K562 (cell line): ENCODE measurements at regions not wholly inside any gene's neighbourhood (a gene's known extent, or its start where the extent isn't known, plus 50 kb on each side); places are given as distances from the start of the nearest gene placed in this dataset.

Experiments
- ATAC-seq: fragments of 200-7000 bp; cut with Tn5 transposase; 3 replicates; pipeline ENCODE4 v1.9.1; 2020; ENCODE audit warnings: moderate library complexity
- BruUV-seq: library from RNA; stranded (reverse); fragments of 400-500 nt; replicated peaks from 2 replicates; lab custom pipeline; 2021; lab: Mats Ljungman, UMichigan
- CTCF ChIA-PET: fragments of 300-600 bp; formaldehyde crosslinking; extraction: SDS; loops from one replicate; lab custom pipeline; 2021; ENCODE audit warnings: low intra/inter-chr PET ratio; lab: Yijun Ruan, JAX
- POLR2A ChIA-PET: fragments of 300-600, 350-650 bp; sonication (Branson Sonifier 250); formaldehyde crosslinking; extraction: SDS; loops from one replicate; lab custom pipeline; 2021; ENCODE audit warnings: antibody characterized with exemption, inconsistent platforms; lab: Yijun Ruan, JAX
- DNase-seq, 4 experiments: peaks; one replicate each; pipeline versions ENCODE4 v3.0.0 to v3.0.0-alpha.2; 2011 to 2018; ENCODE audit warnings: low spot score in 3 of 4, mixed read lengths in 3 of 4; ENCODE audit errors: extremely low read depth in 1 of 4
- FAIRE-seq: peaks from 2 replicates; lab custom pipeline; 2011; peaks lifted over from hg19 to GRCh38; lab: Jason Lieb, UNC
- H2AFZ ChIP-seq: 2 replicates; pipeline ENCODE4 v1.6.0; 2011; ENCODE audit warnings: low read depth, low read length, control low read depth, inconsistent platforms
- H3K27ac ChIP-seq: fragments of 200-600 bp; 3 replicates; pipeline ENCODE4 v1.8.0; 2011; ENCODE audit warnings: low read depth, mild to moderate bottlenecking, control low read depth, inconsistent platforms, low read length, moderate library complexity, mixed read lengths; ENCODE audit errors: extremely low read depth
- H3K27me3 ChIP-seq, 2 experiments: fragments of 300-600 bp in 1 of 2; 2 replicates in 1 of 2; 3 replicates in 1 of 2; pipeline versions ENCODE4 v1.6.0 to v1.8.0; 2011; ENCODE audit warnings: inconsistent platforms in 2 of 2, low read length in 2 of 2, mild to moderate bottlenecking in 1 of 2, mixed read lengths in 1 of 2, moderate library complexity in 1 of 2; ENCODE audit not compliant: control insufficient read depth in 2 of 2, insufficient read depth in 2 of 2
- H3K36me3 ChIP-seq: fragments of 300-600 bp; 3 replicates; pipeline ENCODE4 v1.8.0; 2011; ENCODE audit warnings: mild to moderate bottlenecking, low read length, inconsistent platforms; ENCODE audit not compliant: control insufficient read depth, insufficient read depth
- H3K4me1 ChIP-seq, 2 experiments: fragments of 200-600 bp in 1 of 2; replicated peaks in 1 of 2; 2 replicates in 1 of 2; 3 replicates in 1 of 2; pipeline versions ENCODE4 v1.5.1 to v1.8.0; 2011; ENCODE audit warnings: inconsistent platforms in 2 of 2, low read length in 2 of 2, mild to moderate bottlenecking in 1 of 2, mixed read lengths in 1 of 2, moderate library complexity in 1 of 2; ENCODE audit not compliant: control insufficient read depth in 2 of 2, insufficient read depth in 2 of 2
- H3K4me2 ChIP-seq: 2 replicates; pipeline ENCODE4 v1.6.1; 2011; ENCODE audit warnings: low read length, control low read depth, inconsistent platforms, mixed read lengths; ENCODE audit not compliant: insufficient read depth
- H3K4me3 ChIP-seq: fragments of 200-600 bp; sonication (generic), shearing (Covaris generic); 2 replicates; pipeline ENCODE4 v1.5.1; 2016; ENCODE audit warnings: control low read depth, inconsistent platforms
- H3K79me2 ChIP-seq: fragments of 200-600 bp; 3 replicates; pipeline ENCODE4 v1.8.0; 2011; ENCODE audit warnings: low read length, inconsistent platforms; ENCODE audit not compliant: control insufficient read depth, insufficient read depth
- H3K9ac ChIP-seq, 2 experiments: 2 replicates each; pipeline versions ENCODE4 v1.6.0 to v1.6.1; 2011; ENCODE audit warnings: low read depth in 2 of 2, low read length in 2 of 2, control low read depth in 1 of 2, inconsistent platforms in 1 of 2, mild to moderate bottlenecking in 1 of 2, mixed read lengths in 1 of 2; ENCODE audit not compliant: insufficient read depth in 1 of 2
- H3K9me1 ChIP-seq: one replicate; pipeline ENCODE4 v1.6.0; 2011; ENCODE audit warnings: inconsistent platforms, mild to moderate bottlenecking, low read length, moderate library complexity; ENCODE audit not compliant: control insufficient read depth, insufficient read depth
- H3K9me3 ChIP-seq: replicated peaks from 2 replicates; pipeline ENCODE4 v1.5.1; 2011; ENCODE audit warnings: low read depth, low read length, inconsistent platforms; ENCODE audit not compliant: control insufficient read depth, insufficient read depth
- H4K20me1 ChIP-seq: replicated peaks from 2 replicates; pipeline ENCODE4 v1.6.1; 2011; ENCODE audit warnings: low read length, inconsistent platforms, mixed read lengths; ENCODE audit not compliant: control insufficient read depth, insufficient read depth
- ARID2 ChIP-seq: fragments of 450-650 bp; IDR thresholded peaks from 2 replicates; pipeline ENCODE4 v1.6.1; 2017; ENCODE audit warnings: antibody characterized with exemption, mild to moderate bottlenecking
- CEBPG ChIP-seq, 3 experiments: fragments of 200-800 bp in 1 of 3; sonication (Bioruptor generic) in 1 of 3; sonication (generic) in 1 of 3; formaldehyde crosslinking in 1 of 3; IDR thresholded peaks in 2 of 3; conservative IDR thresholded peaks in 1 of 3; 2 replicates each; pipeline versions ENCODE4 v1.6.1 to v1.8.0; 2016 to 2022; ENCODE audit warnings: missing compliant biosample characterization in 2 of 3, missing genetic modification characterization in 2 of 3, mild to moderate bottlenecking in 1 of 3, missing genetic modification reagents in 1 of 3
- E2F8 ChIP-seq: fragments of 450-650 bp; IDR thresholded peaks from 2 replicates; pipeline ENCODE4 v1.7.1; 2018; ENCODE audit warnings: mild to moderate bottlenecking, low read depth; ENCODE audit not compliant: partially characterized antibody
- JUN ChIP-seq, 2 experiments: sonication (generic) in 1 of 2; formaldehyde crosslinking in 1 of 2; IDR thresholded peaks; 2 replicates each; pipeline versions ENCODE4 v1.6.1 to v1.8.0; 2012 to 2022; ENCODE audit warnings: borderline replicate concordance in 2 of 2, mild to moderate bottlenecking in 2 of 2, improper control_type of control experiment in 1 of 2, low read depth in 1 of 2, low read length in 1 of 2, missing genetic modification reagents in 1 of 2
- MTA3 ChIP-seq: fragments of 450-650 bp; formaldehyde crosslinking; IDR thresholded peaks from 2 replicates; pipeline ENCODE4 v1.6.1; 2017; ENCODE audit warnings: mild to moderate bottlenecking, borderline replicate concordance
- PTRF ChIP-seq: fragments of 450-650 bp; IDR thresholded peaks from 2 replicates; pipeline ENCODE4 v1.6.1; 2016; ENCODE audit warnings: mild to moderate bottlenecking, missing genetic modification characterization, missing compliant biosample characterization
- SMAD2 ChIP-seq: fragments of 150-350 bp; IDR thresholded peaks from 2 replicates; pipeline ENCODE4 v1.6.1; 2014; ENCODE audit warnings: low read depth, mild to moderate bottlenecking, low read length
- SREBF2 ChIP-seq: sonication (generic); formaldehyde crosslinking; IDR thresholded peaks from 2 replicates; pipeline ENCODE4 v1.4.0; 2020; ENCODE audit warnings: mild to moderate bottlenecking, missing genetic modification reagents
- ZNF395 ChIP-seq: fragments of 200-800 bp; sonication (Bioruptor generic); IDR thresholded peaks from 2 replicates; pipeline ENCODE4 v1.6.1; 2017; ENCODE audit warnings: missing genetic modification characterization, missing compliant biosample characterization
- WGBS: fragments of 100-300 bp; shearing (Covaris generic); methylation state at CpG from one replicate; pipeline ENCODE4 v1.1.6; 2016; ENCODE audit warnings: low coverage, mixed read lengths; ENCODE audit not compliant: insufficient coverage; ENCODE audit errors: missing lambda C conversion rate; 5-methylcytosine and 5-hydroxymethylcytosine counted together
- in situ Hi-C: fragments of 300-500 bp; cut with MboI; formaldehyde crosslinking; loops from 4 replicates; pipeline ENCODE4 v1.15.0; 2018; ENCODE audit warnings: inconsistent platforms, mixed read lengths
- intact Hi-C: fragments of 100-400 bp; cut with micrococcal nuclease; formaldehyde crosslinking; loops from 2 replicates; pipeline ENCODE4 v1.14.2; 2022

- no peaks in the 10 kb centered on the region for H4K20me1 ChIP-seq
- H3K9me3 ChIP-seq = no peaks in the 10 kb centered on the region
- H3K9me1 ChIP-seq = no peaks in the 10 kb centered on the region
- H3K4me2 ChIP-seq = no peak overlapping the region
- no peaks in the 10 kb centered on the region for H3K4me1 ChIP-seq
- in situ Hi-C loops (no loop called here), intact Hi-C loops (no loop called here)
- 0% methylated on average over 2 of the region's 2 CpGs for WGBS
- no peak for ATAC-seq
- H3K4me3 ChIP-seq = no peak overlapping the region
- DNase-seq = no peak
- no peak overlapping the region for H3K27ac ChIP-seq
- FAIRE-seq = no peak
- H3K36me3 ChIP-seq = no peaks in the 10 kb centered on the region
- no peaks in the 10 kb centered on the region for H3K27me3 ChIP-seq
- CTCF ChIA-PET = no interaction called here
- no peaks in the 10 kb centered on the region for H3K79me2 ChIP-seq
- no peak overlapping the region for H2AFZ ChIP-seq
- no TSS peak for BruUV-seq
- POLR2A ChIA-PET = interaction anchor here (1.6 kb wide), 1 partner anchor 8 kb away, joined by 3 read pairs; no protein-coding TSS in a partner anchor
- H3K9ac ChIP-seq = no peak overlapping the region
- no peak for TF ChIP-seq ARID2
- no peak for TF ChIP-seq CEBPG (CRISPR knock-in tag; IDR thresholded peaks at IDR 0.05)
- TF ChIP-seq CEBPG (tag; conservative IDR thresholded peaks at IDR 0.05 in 1 of 2, IDR thresholded peaks at IDR 0.05 in 1 of 2) = no peak
- no peak for TF ChIP-seq PTRF (tag)
- TF ChIP-seq ZNF395 (CRISPR knock-in tag) = no peak
- no peak for TF ChIP-seq SMAD2
- TF ChIP-seq MTA3 = no peak
- no peak for TF ChIP-seq E2F8
- TF ChIP-seq SREBF2 (CRISPR knock-in tag) = no peak
- TF ChIP-seq JUN (IDR thresholded peaks at IDR 0.05; ENCODE audit: borderline replicate concordance, low read depth, low read length) = no peak
- TF ChIP-seq JUN (CRISPR knock-in tag; IDR thresholded peaks at IDR 0.05; ENCODE audit: borderline replicate concordance) = no peak
These were observed 266.7 kb downstream of the EMP1 start for GRCh38 chr12:13463189-13463588.
